ENCODE measurements at regions not wholly inside any gene's neighbourhood (a gene's known extent, or its start where the extent isn't known, plus 50 kb on each side); places are given as distances from the start of the nearest gene placed in this dataset.

GRCh38 chrX:4253092-4253491 is 539.6 kb upstream of the PRKX start:
- H4K20me1 ChIP-seq (replicated peaks; ENCODE audit: insufficient read depth): no peaks in the 10 kb centered on the region
- no peaks in the 10 kb centered on the region for H3K36me3 ChIP-seq (ENCODE audit: insufficient read depth)
- H3K4me2 ChIP-seq: no peak overlapping the region
- peaks cover 7% of the 10 kb centered on the region for H3K27me3 Mint-ChIP-seq (ENCODE audit: insufficient read depth, low read depth, poor library complexity)
- H3K4me3 Mint-ChIP-seq: no peak overlapping the region
- H3K4me1 ChIP-seq (ENCODE audit: insufficient read depth): 0 out of 2 replicates have a peak, but pooled peaks cover 3% of the 10 kb centered on the region
- no peak overlapping the region for H3K4me3 ChIP-seq
- H3F3A ChIP-seq (replicated peaks; ENCODE audit: low read depth): no peaks in the 10 kb centered on the region
- DNase-seq (ENCODE audit: low spot score) (no peak), ATAC-seq (no peak)
- H3K4me1 Mint-ChIP-seq: peaks cover 14% of the 10 kb centered on the region; the same call in 2 of the 3 replicates
- H3K27ac Mint-ChIP-seq: no peak overlapping the region
- H3K79me2 ChIP-seq (replicated peaks; ENCODE audit: insufficient read depth): no peaks in the 10 kb centered on the region
- no peak overlapping the region for H2AFZ ChIP-seq
- 0 out of 2 replicates have a peak, but pooled peaks cover 3% of the 10 kb centered on the region for H3K9me2 ChIP-seq (ENCODE audit: insufficient read depth)
- no peak overlapping the region for H3K27ac ChIP-seq (ENCODE audit: low read depth)
- peaks cover 5% of the 10 kb centered on the region; the same call in 2 of the 3 replicates for H3K36me3 Mint-ChIP-seq (ENCODE audit: low read depth)
- H3K9me3 Mint-ChIP-seq: peaks cover 10% of the 10 kb centered on the region
- peak; percentile 27; the same call in 1 of the 2 replicates for TF ChIP-seq NANOG (IDR thresholded peaks at IDR 0.05; ENCODE audit: borderline replicate concordance)
- TF ChIP-seq ETS1 (IDR thresholded peaks at IDR 0.05): peak; percentile 56; the same call in 1 of the 2 replicates
- TF ChIP-seq POLR2AphosphoS5 (IDR thresholded peaks at IDR 0.05; ENCODE audit: low read depth): no peak
- TF ChIP-seq JUNB (IDR thresholded peaks at IDR 0.05; ENCODE audit: unreplicated experiment): no peak
- TF ChIP-seq ZNF114 (CRISPR knock-in tag; IDR thresholded peaks at IDR 0.05): no peak
- TF ChIP-seq EZH2 (IDR thresholded peaks at IDR 0.05; ENCODE audit: low read depth, unreplicated experiment): no peak
- TF ChIP-seq, protein P1, sequence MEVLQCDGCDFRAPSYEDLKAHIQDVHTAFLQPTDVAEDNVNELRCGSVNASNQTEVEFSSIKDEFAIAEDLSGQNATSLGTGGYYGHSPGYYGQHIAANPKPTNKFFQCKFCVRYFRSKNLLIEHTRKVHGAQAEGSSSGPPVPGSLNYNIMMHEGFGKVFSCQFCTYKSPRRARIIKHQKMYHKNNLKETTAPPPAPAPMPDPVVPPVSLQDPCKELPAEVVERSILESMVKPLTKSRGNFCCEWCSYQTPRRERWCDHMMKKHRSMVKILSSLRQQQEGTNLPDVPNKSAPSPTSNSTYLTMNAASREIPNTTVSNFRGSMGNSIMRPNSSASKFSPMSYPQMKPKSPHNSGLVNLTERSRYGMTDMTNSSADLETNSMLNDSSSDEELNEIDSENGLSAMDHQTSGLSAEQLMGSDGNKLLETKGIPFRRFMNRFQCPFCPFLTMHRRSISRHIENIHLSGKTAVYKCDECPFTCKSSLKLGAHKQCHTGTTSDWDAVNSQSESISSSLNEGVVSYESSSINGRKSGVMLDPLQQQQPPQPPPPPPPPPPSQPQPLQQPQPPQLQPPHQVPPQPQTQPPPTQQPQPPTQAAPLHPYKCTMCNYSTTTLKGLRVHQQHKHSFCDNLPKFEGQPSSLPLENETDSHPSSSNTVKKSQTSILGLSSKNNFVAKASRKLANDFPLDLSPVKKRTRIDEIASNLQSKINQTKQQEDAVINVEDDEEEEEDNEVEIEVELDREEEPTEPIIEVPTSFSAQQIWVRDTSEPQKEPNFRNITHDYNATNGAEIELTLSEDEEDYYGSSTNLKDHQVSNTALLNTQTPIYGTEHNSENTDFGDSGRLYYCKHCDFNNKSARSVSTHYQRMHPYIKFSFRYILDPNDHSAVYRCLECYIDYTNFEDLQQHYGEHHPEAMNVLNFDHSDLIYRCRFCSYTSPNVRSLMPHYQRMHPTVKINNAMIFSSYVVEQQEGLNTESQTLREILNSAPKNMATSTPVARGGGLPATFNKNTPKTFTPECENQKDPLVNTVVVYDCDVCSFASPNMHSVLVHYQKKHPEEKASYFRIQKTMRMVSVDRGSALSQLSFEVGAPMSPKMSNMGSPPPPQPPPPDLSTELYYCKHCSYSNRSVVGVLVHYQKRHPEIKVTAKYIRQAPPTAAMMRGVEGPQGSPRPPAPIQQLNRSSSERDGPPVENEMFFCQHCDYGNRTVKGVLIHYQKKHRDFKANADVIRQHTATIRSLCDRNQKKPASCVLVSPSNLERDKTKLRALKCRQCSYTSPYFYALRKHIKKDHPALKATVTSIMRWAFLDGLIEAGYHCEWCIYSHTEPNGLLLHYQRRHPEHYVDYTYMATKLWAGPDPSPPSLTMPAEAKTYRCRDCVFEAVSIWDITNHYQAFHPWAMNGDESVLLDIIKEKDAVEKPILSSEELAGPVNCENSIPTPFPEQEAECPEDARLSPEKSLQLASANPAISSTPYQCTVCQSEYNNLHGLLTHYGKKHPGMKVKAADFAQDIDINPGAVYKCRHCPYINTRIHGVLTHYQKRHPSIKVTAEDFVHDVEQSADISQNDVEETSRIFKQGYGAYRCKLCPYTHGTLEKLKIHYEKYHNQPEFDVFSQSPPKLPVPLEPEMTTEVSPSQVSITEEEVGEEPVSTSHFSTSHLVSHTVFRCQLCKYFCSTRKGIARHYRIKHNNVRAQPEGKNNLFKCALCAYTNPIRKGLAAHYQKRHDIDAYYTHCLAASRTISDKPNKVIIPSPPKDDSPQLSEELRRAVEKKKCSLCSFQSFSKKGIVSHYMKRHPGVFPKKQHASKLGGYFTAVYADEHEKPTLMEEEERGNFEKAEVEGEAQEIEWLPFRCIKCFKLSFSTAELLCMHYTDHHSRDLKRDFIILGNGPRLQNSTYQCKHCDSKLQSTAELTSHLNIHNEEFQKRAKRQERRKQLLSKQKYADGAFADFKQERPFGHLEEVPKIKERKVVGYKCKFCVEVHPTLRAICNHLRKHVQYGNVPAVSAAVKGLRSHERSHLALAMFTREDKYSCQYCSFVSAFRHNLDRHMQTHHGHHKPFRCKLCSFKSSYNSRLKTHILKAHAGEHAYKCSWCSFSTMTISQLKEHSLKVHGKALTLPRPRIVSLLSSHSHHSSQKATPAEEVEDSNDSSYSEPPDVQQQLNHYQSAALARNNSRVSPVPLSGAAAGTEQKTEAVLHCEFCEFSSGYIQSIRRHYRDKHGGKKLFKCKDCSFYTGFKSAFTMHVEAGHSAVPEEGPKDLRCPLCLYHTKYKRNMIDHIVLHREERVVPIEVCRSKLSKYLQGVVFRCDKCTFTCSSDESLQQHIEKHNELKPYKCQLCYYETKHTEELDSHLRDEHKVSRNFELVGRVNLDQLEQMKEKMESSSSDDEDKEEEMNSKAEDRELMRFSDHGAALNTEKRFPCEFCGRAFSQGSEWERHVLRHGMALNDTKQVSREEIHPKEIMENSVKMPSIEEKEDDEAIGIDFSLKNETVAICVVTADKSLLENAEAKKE (CRISPR knock-in tag; IDR thresholded peaks at IDR 0.05): no peak
- no peak for TF ChIP-seq ZNF331 (CRISPR knock-in tag; IDR thresholded peaks at IDR 0.05; ENCODE audit: low read depth)
- TF ChIP-seq STAT1 (IDR thresholded peaks at IDR 0.05; ENCODE audit: unreplicated experiment): no peak
- TF ChIP-seq, protein P2, sequence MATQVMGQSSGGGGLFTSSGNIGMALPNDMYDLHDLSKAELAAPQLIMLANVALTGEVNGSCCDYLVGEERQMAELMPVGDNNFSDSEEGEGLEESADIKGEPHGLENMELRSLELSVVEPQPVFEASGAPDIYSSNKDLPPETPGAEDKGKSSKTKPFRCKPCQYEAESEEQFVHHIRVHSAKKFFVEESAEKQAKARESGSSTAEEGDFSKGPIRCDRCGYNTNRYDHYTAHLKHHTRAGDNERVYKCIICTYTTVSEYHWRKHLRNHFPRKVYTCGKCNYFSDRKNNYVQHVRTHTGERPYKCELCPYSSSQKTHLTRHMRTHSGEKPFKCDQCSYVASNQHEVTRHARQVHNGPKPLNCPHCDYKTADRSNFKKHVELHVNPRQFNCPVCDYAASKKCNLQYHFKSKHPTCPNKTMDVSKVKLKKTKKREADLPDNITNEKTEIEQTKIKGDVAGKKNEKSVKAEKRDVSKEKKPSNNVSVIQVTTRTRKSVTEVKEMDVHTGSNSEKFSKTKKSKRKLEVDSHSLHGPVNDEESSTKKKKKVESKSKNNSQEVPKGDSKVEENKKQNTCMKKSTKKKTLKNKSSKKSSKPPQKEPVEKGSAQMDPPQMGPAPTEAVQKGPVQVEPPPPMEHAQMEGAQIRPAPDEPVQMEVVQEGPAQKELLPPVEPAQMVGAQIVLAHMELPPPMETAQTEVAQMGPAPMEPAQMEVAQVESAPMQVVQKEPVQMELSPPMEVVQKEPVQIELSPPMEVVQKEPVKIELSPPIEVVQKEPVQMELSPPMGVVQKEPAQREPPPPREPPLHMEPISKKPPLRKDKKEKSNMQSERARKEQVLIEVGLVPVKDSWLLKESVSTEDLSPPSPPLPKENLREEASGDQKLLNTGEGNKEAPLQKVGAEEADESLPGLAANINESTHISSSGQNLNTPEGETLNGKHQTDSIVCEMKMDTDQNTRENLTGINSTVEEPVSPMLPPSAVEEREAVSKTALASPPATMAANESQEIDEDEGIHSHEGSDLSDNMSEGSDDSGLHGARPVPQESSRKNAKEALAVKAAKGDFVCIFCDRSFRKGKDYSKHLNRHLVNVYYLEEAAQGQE (IDR thresholded peaks at IDR 0.05; ENCODE audit: unreplicated experiment): no peak
- TF ChIP-seq EZH2phosphoT487 (IDR thresholded peaks at IDR 0.05; ENCODE audit: unreplicated experiment): no peak
- no peaks in the 10 kb centered on the region for H3K27me3 ChIP-seq (ENCODE audit: insufficient read depth)
